ENCODE measurements at regions not wholly inside any gene's neighbourhood (a gene's known extent, or its start where the extent isn't known, plus 50 kb on each side); places are given as distances from the start of the nearest gene placed in this dataset.

DNA sequence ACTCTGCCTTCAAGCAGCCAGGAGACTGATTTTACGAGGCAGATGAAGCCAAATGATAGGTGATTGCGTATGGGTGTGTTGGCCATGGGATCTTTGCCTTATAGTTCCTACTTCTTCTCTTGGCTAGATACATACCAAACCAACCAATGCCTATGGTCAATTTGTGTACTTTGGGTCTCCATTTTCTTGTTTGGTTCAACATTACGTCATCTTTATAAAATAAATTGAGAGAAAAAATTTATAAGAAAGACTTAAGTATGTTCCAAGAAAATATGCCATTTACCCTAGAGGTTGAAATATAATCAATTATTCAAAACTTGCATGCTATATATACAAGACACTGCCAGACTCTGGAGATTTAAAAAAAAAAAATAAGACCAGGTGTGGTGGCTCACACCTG lies 150.9 kb downstream of the SP3 start:
- in situ Hi-C loops (cut with HindIII; ENCODE audit: low sequenced_read_pairs), result no loop called here
- H3K4me3 ChIP-seq (ENCODE audit: low read depth, low read length), result no peak overlapping the region
- no peak for DNase-seq (ENCODE audit: low read depth)
- TF ChIP-seq, protein P1, sequence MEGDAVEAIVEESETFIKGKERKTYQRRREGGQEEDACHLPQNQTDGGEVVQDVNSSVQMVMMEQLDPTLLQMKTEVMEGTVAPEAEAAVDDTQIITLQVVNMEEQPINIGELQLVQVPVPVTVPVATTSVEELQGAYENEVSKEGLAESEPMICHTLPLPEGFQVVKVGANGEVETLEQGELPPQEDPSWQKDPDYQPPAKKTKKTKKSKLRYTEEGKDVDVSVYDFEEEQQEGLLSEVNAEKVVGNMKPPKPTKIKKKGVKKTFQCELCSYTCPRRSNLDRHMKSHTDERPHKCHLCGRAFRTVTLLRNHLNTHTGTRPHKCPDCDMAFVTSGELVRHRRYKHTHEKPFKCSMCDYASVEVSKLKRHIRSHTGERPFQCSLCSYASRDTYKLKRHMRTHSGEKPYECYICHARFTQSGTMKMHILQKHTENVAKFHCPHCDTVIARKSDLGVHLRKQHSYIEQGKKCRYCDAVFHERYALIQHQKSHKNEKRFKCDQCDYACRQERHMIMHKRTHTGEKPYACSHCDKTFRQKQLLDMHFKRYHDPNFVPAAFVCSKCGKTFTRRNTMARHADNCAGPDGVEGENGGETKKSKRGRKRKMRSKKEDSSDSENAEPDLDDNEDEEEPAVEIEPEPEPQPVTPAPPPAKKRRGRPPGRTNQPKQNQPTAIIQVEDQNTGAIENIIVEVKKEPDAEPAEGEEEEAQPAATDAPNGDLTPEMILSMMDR (IDR thresholded peaks at IDR 0.05; ENCODE audit: low read depth, low read length, missing control alignments), result no peak

DNA sequence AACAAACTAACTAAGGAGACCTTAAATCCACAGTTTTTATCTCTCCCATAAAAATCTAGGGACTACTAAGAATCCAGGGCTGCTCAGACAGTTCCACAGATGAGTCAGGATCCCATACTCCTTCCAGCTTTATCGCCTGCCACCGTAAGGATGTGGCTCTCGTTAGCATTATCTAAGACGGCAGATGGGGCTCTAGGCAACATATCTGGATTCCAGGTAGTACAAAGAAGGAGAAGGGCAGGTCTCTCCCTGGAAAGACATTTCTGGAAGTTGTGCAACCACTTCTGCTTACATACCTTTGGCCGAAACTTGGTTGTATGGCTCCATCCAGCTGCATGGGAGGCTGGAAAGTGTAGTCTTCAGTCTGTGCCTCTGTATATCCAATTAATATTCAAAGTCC lies 149.4 kb downstream of the SP3 start:
- DNase-seq (ENCODE audit: low read depth), result no peak
- in situ Hi-C loops (cut with HindIII; ENCODE audit: low sequenced_read_pairs), result no loop called here
- TF ChIP-seq, protein P1 (IDR thresholded peaks at IDR 0.05; ENCODE audit: low read depth, low read length, missing control alignments), result no peak
- no peak overlapping the region for H3K4me3 ChIP-seq (ENCODE audit: low read depth, low read length)

- no peak overlapping the region for H3K4me3 ChIP-seq (ENCODE audit: low read depth, low read length)
- in situ Hi-C loops (cut with HindIII; ENCODE audit: low sequenced_read_pairs), result no loop called here
- TF ChIP-seq, protein P1 (IDR thresholded peaks at IDR 0.05; ENCODE audit: low read depth, low read length, missing control alignments), result no peak
- no peak for DNase-seq (ENCODE audit: low read depth)
These were observed 147.6 kb downstream of the SP3 start for GRCh38 chr2:173817582-173817981.

DNA sequence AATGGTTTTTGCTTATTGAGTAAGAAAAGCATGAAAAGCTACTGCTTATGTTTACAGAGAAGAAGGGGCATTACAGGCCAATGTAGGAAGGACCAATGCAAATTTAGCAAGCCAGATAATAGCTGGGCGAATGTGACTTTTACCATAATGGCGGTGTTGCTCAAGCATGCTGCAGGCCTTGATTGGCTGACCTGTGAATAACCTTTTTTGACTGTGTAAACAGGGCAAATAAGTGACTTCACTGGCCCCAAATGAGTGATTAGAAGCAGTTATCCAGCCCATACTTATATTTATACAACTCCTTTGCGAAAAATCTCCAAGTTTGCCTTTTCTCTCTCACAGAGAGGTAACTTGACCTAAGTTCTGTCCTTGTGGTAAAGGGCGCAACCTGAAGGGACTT lies 146.9 kb downstream of the SP3 start:
- no peak overlapping the region for H3K4me3 ChIP-seq (ENCODE audit: low read depth, low read length)
- in situ Hi-C loops (cut with HindIII; ENCODE audit: low sequenced_read_pairs), result no loop called here
- no peak for DNase-seq (ENCODE audit: low read depth)
- TF ChIP-seq, protein P1 (IDR thresholded peaks at IDR 0.05; ENCODE audit: low read depth, low read length, missing control alignments), result no peak

GRCh38 chr2:173819852-173820251 lies 145.3 kb downstream of the SP3 start:
- DNase-seq (ENCODE audit: low read depth), result no peak
- TF ChIP-seq, protein P1 (IDR thresholded peaks at IDR 0.05; ENCODE audit: low read depth, low read length, missing control alignments), result no peak
- in situ Hi-C loops (cut with HindIII; ENCODE audit: low sequenced_read_pairs), result no loop called here
- no peak overlapping the region for H3K4me3 ChIP-seq (ENCODE audit: low read depth, low read length)

GRCh38 chr2:173821451-173821850 lies 143.7 kb downstream of the SP3 start:
- TF ChIP-seq, protein P1 (IDR thresholded peaks at IDR 0.05; ENCODE audit: low read depth, low read length, missing control alignments), result no peak
- in situ Hi-C loops (cut with HindIII; ENCODE audit: low sequenced_read_pairs), result no loop called here
- no peak for DNase-seq (ENCODE audit: low read depth)
- no peak overlapping the region for H3K4me3 ChIP-seq (ENCODE audit: low read depth, low read length)

Measured in astrocyte of the cerebellum (primary cell).